ENCODE measurements at regions not wholly inside any gene's neighbourhood (a gene's known extent, or its start where the extent isn't known, plus 50 kb on each side); places are given as distances from the start of the nearest gene placed in this dataset.

DNA sequence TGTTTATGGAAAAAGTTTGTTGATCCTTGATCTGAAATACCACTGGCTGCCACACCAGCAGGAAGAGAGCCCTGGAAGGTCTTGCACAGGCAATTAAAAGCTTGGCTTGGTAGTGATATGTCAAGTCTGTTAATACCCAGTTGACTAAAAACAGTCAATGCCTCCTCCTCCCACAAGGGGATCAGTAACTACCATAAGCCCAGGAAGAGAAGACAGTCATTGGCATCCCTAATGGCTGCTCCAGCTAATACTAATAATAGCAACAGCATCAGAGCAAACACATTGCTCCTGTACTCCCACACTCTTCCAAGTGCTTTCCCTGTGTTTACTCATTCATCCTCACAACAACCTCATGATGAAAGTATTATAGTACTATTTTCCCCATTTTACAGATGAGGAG is 528.6 kb downstream of the TAFA4 start:
- TF ChIP-seq, protein P1, sequence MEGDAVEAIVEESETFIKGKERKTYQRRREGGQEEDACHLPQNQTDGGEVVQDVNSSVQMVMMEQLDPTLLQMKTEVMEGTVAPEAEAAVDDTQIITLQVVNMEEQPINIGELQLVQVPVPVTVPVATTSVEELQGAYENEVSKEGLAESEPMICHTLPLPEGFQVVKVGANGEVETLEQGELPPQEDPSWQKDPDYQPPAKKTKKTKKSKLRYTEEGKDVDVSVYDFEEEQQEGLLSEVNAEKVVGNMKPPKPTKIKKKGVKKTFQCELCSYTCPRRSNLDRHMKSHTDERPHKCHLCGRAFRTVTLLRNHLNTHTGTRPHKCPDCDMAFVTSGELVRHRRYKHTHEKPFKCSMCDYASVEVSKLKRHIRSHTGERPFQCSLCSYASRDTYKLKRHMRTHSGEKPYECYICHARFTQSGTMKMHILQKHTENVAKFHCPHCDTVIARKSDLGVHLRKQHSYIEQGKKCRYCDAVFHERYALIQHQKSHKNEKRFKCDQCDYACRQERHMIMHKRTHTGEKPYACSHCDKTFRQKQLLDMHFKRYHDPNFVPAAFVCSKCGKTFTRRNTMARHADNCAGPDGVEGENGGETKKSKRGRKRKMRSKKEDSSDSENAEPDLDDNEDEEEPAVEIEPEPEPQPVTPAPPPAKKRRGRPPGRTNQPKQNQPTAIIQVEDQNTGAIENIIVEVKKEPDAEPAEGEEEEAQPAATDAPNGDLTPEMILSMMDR (IDR thresholded peaks at IDR 0.05) = no peak
- no peak for ATAC-seq
- no peaks in the 10 kb centered on the region for H3K27me3 ChIP-seq (ENCODE audit: low read depth)
- intact Hi-C loops (cut with DNase I) = no loop called here
- DNase-seq = no peak
- no peaks in the 10 kb centered on the region for H3K4me1 ChIP-seq
- no peaks in the 10 kb centered on the region for H3K36me3 ChIP-seq
- no peak overlapping the region for H3K4me3 ChIP-seq
- no peaks in the 10 kb centered on the region for H3K9me3 ChIP-seq
- no peak overlapping the region for H3K27ac ChIP-seq

- TF ChIP-seq, protein P1 (IDR thresholded peaks at IDR 0.05) = no peak
- DNase-seq = no peak
- Histone ChIP-seq H3K27me3 (ENCODE audit: low read depth) (no peaks in the 10 kb centered on the region), H3K9me3 (no peaks in the 10 kb centered on the region), H3K27ac (no peak overlapping the region), H3K4me3 (no peak overlapping the region), H3K36me3 (no peaks in the 10 kb centered on the region), H3K4me1 (no peaks in the 10 kb centered on the region)
- no peak for ATAC-seq
- intact Hi-C loops (cut with DNase I) = no loop called here
Observed at GRCh38 chr3:68402235-68402918, 530.0 kb downstream of the TAFA4 start.

GRCh38 chr3:68378631-68379030 is 553.7 kb downstream of the TAFA4 start:
- no peak for ATAC-seq
- no peak overlapping the region for H3K27ac ChIP-seq
- no peak overlapping the region for H3K4me3 ChIP-seq
- intact Hi-C loops (cut with DNase I) = no loop called here
- H3K9me3 ChIP-seq = peaks cover 4% of the 10 kb centered on the region
- no peaks in the 10 kb centered on the region for H3K27me3 ChIP-seq (ENCODE audit: low read depth)
- H3K4me1 ChIP-seq = no peaks in the 10 kb centered on the region
- DNase-seq = no peak
- TF ChIP-seq, protein P1 (IDR thresholded peaks at IDR 0.05) = no peak
- no peaks in the 10 kb centered on the region for H3K36me3 ChIP-seq

DNA sequence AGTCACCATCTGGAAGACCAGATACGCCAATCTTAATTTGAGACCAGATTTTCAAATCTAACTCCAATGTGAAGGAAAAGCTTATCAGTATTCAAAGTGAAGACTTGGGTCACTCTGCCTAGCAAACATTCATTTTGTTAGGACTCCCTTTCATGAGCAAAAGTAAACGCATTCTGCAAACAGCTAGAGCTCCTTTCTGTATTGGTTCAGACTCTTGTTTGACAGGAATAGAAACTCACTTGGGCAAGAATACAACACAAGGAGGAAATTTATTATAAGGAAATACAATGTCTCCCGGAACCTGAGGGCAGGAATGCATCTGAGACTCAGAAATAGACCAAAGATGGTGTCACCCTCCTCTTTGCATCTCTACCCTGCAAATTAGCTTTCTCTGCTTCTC is 558.6 kb downstream of the TAFA4 start:
- intact Hi-C loops (cut with DNase I) = no loop called here
- no peaks in the 10 kb centered on the region for H3K27me3 ChIP-seq (ENCODE audit: low read depth)
- H3K36me3 ChIP-seq = no peaks in the 10 kb centered on the region
- no peak for ATAC-seq
- H3K9me3 ChIP-seq = peaks cover 4% of the 10 kb centered on the region
- no peaks in the 10 kb centered on the region for H3K4me1 ChIP-seq
- H3K4me3 ChIP-seq = no peak overlapping the region
- no peak for DNase-seq
- H3K27ac ChIP-seq = no peak overlapping the region
- TF ChIP-seq, protein P1 (IDR thresholded peaks at IDR 0.05) = no peak

DNA sequence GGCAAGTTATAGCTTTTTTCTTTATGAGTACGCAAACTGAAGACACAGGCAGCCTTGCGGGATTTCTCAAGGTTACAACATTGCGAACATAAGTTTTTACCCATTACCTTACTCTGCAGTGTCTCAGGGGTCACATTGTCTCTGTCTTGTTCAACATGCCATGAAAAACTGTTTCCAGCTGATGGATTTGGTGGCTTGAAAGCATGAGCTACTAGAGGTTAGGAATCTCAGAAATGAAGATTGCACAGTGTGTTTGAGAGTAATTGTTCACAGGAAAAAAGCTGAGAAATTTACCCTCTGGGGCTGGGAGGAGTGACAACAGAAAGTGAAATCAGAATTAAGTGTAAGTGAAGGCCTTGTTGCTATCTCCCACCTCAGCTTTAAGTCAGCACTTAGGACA is 568.6 kb downstream of the TAFA4 start:
- ATAC-seq (no peak), DNase-seq (no peak)
- intact Hi-C loops (cut with DNase I) = no loop called here
- H3K27ac ChIP-seq = no peak overlapping the region
- no peaks in the 10 kb centered on the region for H3K27me3 ChIP-seq (ENCODE audit: low read depth)
- TF ChIP-seq, protein P1 (IDR thresholded peaks at IDR 0.05) = no peak
- no peak overlapping the region for H3K4me3 ChIP-seq
- no peaks in the 10 kb centered on the region for H3K4me1 ChIP-seq
- no peaks in the 10 kb centered on the region for H3K36me3 ChIP-seq
- H3K9me3 ChIP-seq = no peaks in the 10 kb centered on the region

Measured in lower lobe of right lung (tissue), 2 donors.